Astrocyte of the cerebellum (primary cell): ENCODE measurements at regions not wholly inside any gene's neighbourhood (a gene's known extent, or its start where the extent isn't known, plus 50 kb on each side); places are given as distances from the start of the nearest gene placed in this dataset.

Source experiments
- DNase-seq: peaks from one replicate; pipeline ENCODE4 v3.0.0-alpha.2; 2011; ENCODE audit warnings: low read depth
- H3K4me3 ChIP-seq: 2 replicates; pipeline ENCODE4 v1.5.1; 2011; ENCODE audit warnings: mild to moderate bottlenecking, low read depth, low read length, moderate library complexity
- CTCF ChIP-seq: IDR thresholded peaks from 2 replicates; pipeline ENCODE4 v1.5.1; 2012; ENCODE audit warnings: low read length, low read depth, moderate library complexity, mild to moderate bottlenecking; ENCODE audit errors: missing control alignments
- in situ Hi-C: cut with HindIII; loops from 2 replicates; pipeline ENCODE4 v1.10.0; 2017; ENCODE audit warnings: low sequenced_read_pairs

DNA sequence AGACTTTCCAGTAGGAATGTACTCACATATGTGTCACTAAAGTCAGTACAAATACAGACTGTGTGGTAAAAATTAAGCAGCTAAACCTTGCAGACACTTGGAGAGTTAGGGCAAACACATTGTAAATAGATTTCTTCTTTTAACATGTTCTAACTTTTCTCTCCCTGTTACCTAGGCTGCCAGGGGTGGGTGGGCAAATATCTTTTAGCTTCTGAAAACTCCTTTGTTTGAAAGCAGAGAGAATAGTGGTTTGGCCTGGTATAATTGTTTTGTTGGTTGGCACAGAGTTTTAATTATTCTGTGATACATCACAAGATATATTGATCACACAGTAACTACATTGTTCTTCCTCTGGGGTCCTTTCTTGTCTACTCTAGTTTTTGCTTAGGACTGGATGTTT, 289.8 kb upstream of the DACH1 start:
- DNase-seq = no peak
- in situ Hi-C loops = no loop called here
- no peak overlapping the region for H3K4me3 ChIP-seq
- TF ChIP-seq CTCF = no peak

DNA sequence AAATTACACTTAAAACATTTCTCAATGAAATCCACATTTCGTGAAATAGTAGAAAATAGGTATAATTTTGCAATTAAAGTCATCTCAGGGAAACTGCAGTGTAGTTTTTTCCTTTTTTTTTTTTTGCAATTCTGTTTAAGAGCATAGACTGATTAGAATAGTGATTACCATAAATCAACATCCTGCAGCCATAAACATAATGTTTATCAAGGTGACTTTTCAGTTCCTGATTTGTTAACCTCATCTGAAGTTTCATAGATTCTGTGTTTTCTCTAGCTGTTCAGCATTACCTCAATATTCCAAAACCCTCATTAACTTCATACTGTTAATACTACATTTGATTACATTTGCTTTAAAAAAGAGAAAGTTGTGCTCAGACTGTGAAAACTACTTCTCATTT, 286.3 kb upstream of the DACH1 start:
- no peak for TF ChIP-seq CTCF
- in situ Hi-C loops = no loop called here
- H3K4me3 ChIP-seq = no peak overlapping the region
- DNase-seq = no peak

DNA sequence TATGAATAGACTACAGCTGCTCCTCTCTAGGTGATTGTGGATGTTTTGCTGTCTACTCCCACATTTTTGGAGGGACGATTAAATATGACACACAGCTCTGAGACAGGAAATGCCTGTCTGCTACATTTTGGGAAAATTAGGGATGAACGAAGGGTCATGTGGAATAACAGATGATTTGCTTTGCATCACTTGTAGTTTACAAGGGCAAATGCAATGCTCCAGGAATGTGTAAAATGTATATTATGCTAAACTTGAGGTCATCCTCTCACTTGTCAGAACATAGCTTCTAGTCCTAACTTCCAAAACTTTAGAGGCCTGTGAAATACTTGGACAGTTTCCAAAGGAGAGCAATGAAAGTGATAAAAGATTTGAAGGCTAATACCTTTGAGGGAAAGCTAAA, 284.2 kb upstream of the DACH1 start:
- H3K4me3 ChIP-seq = no peak overlapping the region
- in situ Hi-C loops = no loop called here
- TF ChIP-seq CTCF = no peak
- peak; percentile 42 for DNase-seq

- in situ Hi-C loops = no loop called here
- TF ChIP-seq CTCF = no peak
- no peak for DNase-seq
- H3K4me3 ChIP-seq = no peak overlapping the region
These were observed 283.5 kb upstream of the DACH1 start for GRCh38 chr13:72150502-72150901.

DNA sequence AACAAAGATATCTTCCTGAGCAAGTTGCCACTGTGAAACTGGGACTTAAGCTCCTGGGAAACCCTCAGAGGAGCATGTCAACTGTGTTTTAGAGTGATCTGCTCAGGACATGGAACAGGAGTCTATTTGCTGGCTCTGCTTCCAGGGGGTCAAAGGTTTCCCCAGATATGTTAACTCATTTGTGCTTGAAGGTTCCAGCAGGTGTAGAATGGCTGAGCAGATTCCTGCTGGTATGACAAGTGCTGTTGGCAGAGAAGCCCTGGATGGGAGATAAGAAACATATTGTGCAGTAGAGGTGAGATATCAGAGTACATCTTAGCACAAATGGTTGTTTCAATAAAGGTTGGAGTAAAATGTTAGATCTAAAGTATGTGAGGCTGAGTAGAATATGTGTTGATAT, 282.7 kb upstream of the DACH1 start:
- in situ Hi-C loops = no loop called here
- TF ChIP-seq CTCF = no peak
- no peak overlapping the region for H3K4me3 ChIP-seq
- DNase-seq = no peak

- DNase-seq = no peak
- no peak overlapping the region for H3K4me3 ChIP-seq
- no peak for TF ChIP-seq CTCF
- in situ Hi-C loops = no loop called here
These were observed 279.8 kb upstream of the DACH1 start for GRCh38 chr13:72146816-72147215.

- in situ Hi-C loops = no loop called here
- TF ChIP-seq CTCF = no peak
- H3K4me3 ChIP-seq = no peak overlapping the region
- DNase-seq = no peak
These were observed 278.4 kb upstream of the DACH1 start for GRCh38 chr13:72145383-72145782.
